ENCODE measurements at regions not wholly inside any gene's neighbourhood (a gene's known extent, or its start where the extent isn't known, plus 50 kb on each side); places are given as distances from the start of the nearest gene placed in this dataset.

GRCh38 chr20:48180618-48181017 lies 395.3 kb upstream of the SULF2 start:
- DNase-seq (ENCODE audit: low read depth) = no peak

GRCh38 chr20:48180024-48180423 lies 394.7 kb upstream of the SULF2 start:
- peak; percentile 22 for DNase-seq (ENCODE audit: low read depth)

- DNase-seq (ENCODE audit: low read depth) = no peak
Measured at GRCh38 chr20:48178633-48179032, 393.4 kb upstream of the SULF2 start.

- no peak for DNase-seq (ENCODE audit: low read depth)
Measured at GRCh38 chr20:48177058-48177457, 391.8 kb upstream of the SULF2 start.

- no peak for DNase-seq (ENCODE audit: low read depth)
Measured at GRCh38 chr20:48176139-48176538, 390.9 kb upstream of the SULF2 start.

GRCh38 chr20:48175261-48175660 lies 390.0 kb upstream of the SULF2 start:
- DNase-seq (ENCODE audit: low read depth) = no peak

- DNase-seq (ENCODE audit: low read depth) = no peak
Measured at GRCh38 chr20:48172357-48172702, 387.0 kb upstream of the SULF2 start.

- DNase-seq (ENCODE audit: low read depth) = no peak
Measured at GRCh38 chr20:48171626-48172356, 386.5 kb upstream of the SULF2 start.

GRCh38 chr20:48171071-48171470 lies 385.8 kb upstream of the SULF2 start:
- DNase-seq (ENCODE audit: low read depth) = no peak

GRCh38 chr20:48170625-48171024 lies 385.3 kb upstream of the SULF2 start:
- no peak for DNase-seq (ENCODE audit: low read depth)

- no peak for DNase-seq (ENCODE audit: low read depth)
Measured at GRCh38 chr20:48169650-48170225, 384.5 kb upstream of the SULF2 start.

- no peak for DNase-seq (ENCODE audit: low read depth)
Measured at GRCh38 chr20:48166082-48166835, 381.0 kb upstream of the SULF2 start.

GRCh38 chr20:48165401-48165685 lies 380.1 kb upstream of the SULF2 start:
- DNase-seq (ENCODE audit: low read depth) = no peak

GRCh38 chr20:48164566-48165400 lies 379.5 kb upstream of the SULF2 start:
- no peak for DNase-seq (ENCODE audit: low read depth)

GRCh38 chr20:48164034-48164433 lies 378.8 kb upstream of the SULF2 start:
- no peak for DNase-seq (ENCODE audit: low read depth)

- DNase-seq (ENCODE audit: low read depth) = no peak
Measured at GRCh38 chr20:48163505-48163904, 378.2 kb upstream of the SULF2 start.

GRCh38 chr20:48162621-48163020 lies 377.3 kb upstream of the SULF2 start:
- no peak for DNase-seq (ENCODE audit: low read depth)

GRCh38 chr20:48159145-48160008 lies 374.1 kb upstream of the SULF2 start:
- DNase-seq (ENCODE audit: low read depth) = no peak

GRCh38 chr20:48158014-48158413 lies 372.7 kb upstream of the SULF2 start:
- no peak for DNase-seq (ENCODE audit: low read depth)

- DNase-seq (ENCODE audit: low read depth) = no peak
Measured at GRCh38 chr20:48156951-48157700, 371.8 kb upstream of the SULF2 start.

- no peak for DNase-seq (ENCODE audit: low read depth)
Measured at GRCh38 chr20:48156521-48156920, 371.2 kb upstream of the SULF2 start.
